ENCODE measurements at regions not wholly inside any gene's neighbourhood (a gene's known extent, or its start where the extent isn't known, plus 50 kb on each side); places are given as distances from the start of the nearest gene placed in this dataset.
"Not testable (repeated sequence)": the region's sequence is repeated elsewhere in the genome, so short reads cannot be mapped to it uniquely, and the experiment has no call there.

- DNase-seq = not testable (repeated sequence)
These were observed 137.8 kb upstream of the ROPN1B start for GRCh38 chr3:125831005-125831750.

DNA sequence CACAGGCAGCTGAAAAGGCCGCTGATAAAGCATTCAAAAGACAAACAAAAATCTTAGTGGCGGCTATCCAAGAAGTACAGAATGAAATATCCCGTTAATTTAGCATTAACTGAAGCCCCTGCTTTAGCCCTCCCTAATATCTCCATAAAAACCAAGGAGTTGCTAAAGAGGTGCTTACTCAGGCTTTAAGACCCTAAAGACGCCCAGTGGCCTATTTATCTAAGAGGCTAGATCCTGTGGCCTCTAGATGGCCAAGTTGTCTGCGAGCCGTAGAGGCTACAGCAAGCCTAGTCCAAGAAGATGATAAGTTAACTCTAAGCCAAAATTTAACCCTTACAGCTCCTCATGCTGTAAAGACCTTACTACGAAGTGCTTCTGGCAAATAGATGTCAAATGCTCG lies 133.4 kb upstream of the ROPN1B start:
- DNase-seq = not testable (repeated sequence)

DNA sequence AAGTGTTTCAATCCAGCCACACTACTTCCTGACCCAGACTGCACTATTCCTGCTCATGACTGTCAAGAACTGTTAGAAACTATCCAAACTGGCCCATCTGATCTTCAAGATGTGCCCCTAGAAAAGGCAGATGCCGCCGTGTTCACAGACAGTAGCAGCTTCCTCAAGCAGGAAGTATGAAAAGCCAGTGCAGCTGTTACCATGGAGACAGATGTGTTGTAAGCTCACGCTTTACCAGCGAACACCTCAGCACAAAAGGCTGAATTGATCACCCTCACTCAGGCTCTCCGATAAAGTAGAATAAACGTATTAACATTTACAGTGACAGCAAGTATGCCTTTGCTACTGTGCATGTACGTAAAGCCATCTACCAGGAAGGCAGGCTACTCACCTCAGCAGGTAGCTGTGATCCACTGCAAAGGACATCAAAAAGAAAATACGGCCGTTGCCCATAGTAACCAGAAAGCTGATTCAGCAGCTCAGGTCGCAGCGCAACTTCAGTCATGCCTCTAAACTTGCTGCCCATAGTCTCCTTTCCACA lies 132.9 kb upstream of the ROPN1B start:
- DNase-seq = not testable (repeated sequence)

GRCh38 chr3:125836786-125837185 lies 132.2 kb upstream of the ROPN1B start:
- DNase-seq = not testable (repeated sequence)

- DNase-seq = not testable (repeated sequence)
These were observed 130.1 kb upstream of the ROPN1B start for GRCh38 chr3:125838857-125839256.

GRCh38 chr3:125840465-125840864 lies 128.5 kb upstream of the ROPN1B start:
- DNase-seq = not testable (repeated sequence)

- DNase-seq = not testable (repeated sequence)
These were observed 121.0 kb upstream of the ROPN1B start for GRCh38 chr3:125847966-125848365.

DNA sequence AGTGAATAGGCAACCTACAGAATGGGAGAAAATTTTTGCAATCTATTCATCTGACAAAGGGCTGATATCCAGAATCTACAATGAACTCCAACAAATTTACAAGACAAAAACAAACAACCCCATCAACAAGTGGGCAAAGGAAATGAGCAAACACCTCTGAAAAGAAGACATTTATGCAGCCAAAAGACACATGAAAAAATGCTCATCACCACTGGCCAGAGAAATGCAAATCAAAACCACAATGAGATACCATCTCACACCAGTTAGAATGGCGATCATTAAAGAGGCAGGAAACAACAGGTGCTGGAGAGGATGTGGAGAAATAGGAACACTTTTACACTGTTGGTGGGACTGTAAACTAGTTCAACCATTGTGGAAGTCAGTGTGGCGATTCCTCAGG lies 114.0 kb upstream of the ROPN1B start:
- not testable (repeated sequence) for DNase-seq

DNA sequence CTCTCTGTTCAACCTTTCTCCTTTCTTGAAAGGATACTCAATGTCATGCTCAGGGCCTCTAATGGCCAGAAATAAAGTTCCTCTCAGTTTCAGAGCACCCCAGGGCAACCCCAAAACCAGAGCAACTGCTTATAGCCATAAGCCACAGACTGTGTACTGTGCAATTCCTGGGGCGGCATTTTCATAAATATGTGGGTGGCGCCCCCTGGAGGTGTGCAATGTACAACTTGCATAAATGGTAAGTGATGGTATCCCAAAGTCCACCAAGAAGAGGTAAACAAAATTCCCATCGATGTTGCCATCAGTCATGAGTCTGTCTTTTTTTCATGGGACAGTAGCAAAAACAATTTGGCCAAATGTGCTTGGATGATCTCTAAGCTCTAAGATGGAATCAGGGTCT lies 108.4 kb upstream of the ROPN1B start:
- not testable (repeated sequence) for DNase-seq

- not testable (repeated sequence) for DNase-seq
These were observed 106.1 kb upstream of the ROPN1B start for GRCh38 chr3:125862841-125863254.

- DNase-seq = not testable (repeated sequence)
These were observed 104.4 kb upstream of the ROPN1B start for GRCh38 chr3:125864532-125864931.

GRCh38 chr3:125886006-125886405 lies 83.0 kb upstream of the ROPN1B start:
- DNase-seq = peak; percentile 93 to 96

DNA sequence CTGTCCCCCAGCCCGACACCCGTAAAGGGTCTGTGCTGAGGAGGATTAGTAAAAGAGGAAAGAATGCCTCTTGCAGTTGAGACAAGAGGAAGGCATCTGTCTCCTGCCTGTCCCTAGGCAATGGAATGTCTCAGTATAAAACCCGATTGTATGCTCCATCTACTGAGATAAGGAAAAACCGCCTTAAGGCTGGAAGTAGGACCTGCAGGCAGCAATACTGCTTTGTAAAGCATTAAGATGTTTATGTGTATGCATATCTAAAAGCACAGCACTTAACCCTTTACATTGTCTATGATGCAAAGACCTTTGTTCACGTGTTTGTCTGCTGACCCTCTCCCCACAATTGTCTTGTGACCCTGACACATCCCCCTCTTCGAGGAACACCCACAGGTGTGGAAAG lies 69.8 kb upstream of the ROPN1B start:
- DNase-seq = not testable (repeated sequence)

DNA sequence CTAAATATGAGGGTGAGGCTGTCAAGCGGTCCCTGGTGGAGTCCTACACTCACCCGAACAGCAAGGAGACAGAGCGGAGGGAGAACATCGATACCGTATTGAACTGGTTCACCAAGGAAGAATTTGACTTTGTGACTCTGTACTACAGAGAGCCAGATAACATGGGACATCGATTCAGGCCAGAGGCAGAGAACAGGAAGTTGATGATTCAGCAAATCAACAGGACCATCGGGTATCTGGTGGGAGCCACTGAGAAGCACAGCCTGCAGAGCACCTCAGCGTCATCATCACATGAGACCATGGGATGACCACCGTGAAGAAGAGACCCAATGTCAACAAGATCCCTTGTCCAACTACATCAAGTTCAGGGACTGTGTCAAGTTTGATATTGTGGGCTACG lies 67.5 kb upstream of the ROPN1B start:
- DNase-seq = not testable (repeated sequence)

- not testable (repeated sequence) for DNase-seq
These were observed 65.1 kb upstream of the ROPN1B start for GRCh38 chr3:125903780-125904455.

DNA sequence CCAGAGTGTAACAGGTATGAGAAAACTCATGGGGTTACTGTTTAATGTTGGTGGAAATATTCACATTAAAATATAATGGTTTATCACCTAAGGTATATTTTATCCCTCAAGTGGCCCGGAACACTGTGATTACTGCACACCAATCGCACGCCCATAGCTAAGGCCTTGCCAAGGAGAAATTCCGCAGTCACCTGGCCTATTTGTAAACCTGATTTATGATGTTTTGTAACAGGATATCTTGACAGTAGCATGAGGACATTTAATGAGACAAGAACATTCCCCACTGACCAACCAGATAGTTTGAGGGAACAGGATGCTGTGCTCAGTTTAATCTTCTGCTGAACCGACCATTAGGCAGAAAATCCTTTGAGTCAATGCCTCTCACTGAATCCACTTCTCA lies 61.7 kb upstream of the ROPN1B start:
- DNase-seq = not testable (repeated sequence)

GRCh38 chr3:125910851-125911250 lies 58.1 kb upstream of the ROPN1B start:
- DNase-seq = not testable (repeated sequence)

- DNase-seq = not testable (repeated sequence)
These were observed 54.2 kb upstream of the ROPN1B start for GRCh38 chr3:125914608-125915436.

DNA sequence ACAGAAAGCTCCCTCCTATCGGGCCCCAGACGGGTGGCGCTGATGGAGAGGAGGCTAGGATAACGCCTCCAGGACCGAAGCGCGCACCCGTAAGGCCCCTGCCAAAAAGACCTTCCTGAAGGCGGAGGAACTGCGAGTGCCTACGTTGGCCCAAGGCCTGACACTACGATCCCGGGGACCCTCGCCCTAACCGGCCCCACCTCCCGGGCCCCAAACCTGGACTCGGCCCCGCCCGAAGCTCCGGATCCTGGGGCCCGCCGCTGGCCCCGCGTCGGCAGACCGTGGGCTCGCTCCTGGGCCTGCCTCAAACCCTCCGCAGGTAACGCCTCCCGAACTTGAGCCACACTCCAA lies 53.6 kb upstream of the ROPN1B start:
- not testable (repeated sequence) for DNase-seq

- peak; percentile 94 to 99 for DNase-seq
These were observed 53.1 kb upstream of the ROPN1B start for GRCh38 chr3:125915792-125916375.

- peak; percentile 89 to 99 for DNase-seq
These were observed 52.5 kb upstream of the ROPN1B start for GRCh38 chr3:125916376-125916978.

- peak in 1 of 2 experiments; percentile 30 for DNase-seq
These were observed 51.9 kb upstream of the ROPN1B start for GRCh38 chr3:125917020-125917549.
